TTC549 (cell line): ENCODE measurements at regions not wholly inside any gene's neighbourhood (a gene's known extent, or its start where the extent isn't known, plus 50 kb on each side); places are given as distances from the start of the nearest gene placed in this dataset.

Source experiments
- FAIRE-seq: peaks from 2 replicates; lab custom pipeline; 2012; peaks lifted over from hg19 to GRCh38; lab: Jason Lieb, UNC

- no peak for FAIRE-seq
Observed at GRCh38 chr2:5842326-5842725, 150.1 kb downstream of the SOX11 start.

GRCh38 chr2:5845798-5846330 is 153.7 kb downstream of the SOX11 start:
- FAIRE-seq, result no peak

GRCh38 chr2:5846881-5847280 is 154.7 kb downstream of the SOX11 start:
- no peak for FAIRE-seq

DNA sequence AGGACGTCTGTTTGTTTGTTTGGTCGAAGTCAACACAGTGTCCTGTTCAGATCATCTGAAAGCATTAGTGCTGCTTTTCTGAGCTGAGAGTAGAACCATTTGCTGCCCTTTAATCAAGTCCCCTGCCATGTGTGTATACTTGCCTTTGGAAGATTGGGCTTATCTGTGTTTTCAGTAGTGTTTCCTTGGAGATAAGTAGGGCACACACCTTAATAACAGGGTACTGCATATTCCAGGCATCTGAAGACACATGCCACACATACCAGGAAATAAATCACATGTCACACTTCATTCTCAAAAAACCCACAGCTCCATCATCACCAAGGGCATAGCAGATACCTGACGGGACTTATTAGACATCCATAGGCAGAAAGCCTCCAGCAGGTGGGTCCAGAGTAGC is 157.4 kb downstream of the SOX11 start:
- FAIRE-seq, result no peak

DNA sequence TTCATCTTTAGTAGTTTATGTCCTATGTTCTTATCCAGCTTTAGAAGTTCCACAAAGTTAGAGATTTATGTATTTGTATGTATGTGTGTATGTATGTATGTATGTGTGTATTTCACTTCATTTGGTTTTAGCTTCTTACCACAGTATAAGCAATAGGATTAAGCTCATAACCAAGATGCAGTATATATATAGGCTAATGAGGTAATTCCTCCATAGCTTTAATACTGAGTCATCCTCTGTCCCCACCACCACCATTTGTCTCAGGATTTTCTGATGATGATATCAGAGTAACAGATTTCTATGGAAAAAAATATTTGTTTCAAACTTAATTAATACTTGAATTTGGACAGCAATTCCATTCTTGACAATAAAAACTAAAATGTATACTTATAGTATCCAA is 159.2 kb downstream of the SOX11 start:
- no peak for FAIRE-seq

- FAIRE-seq, result no peak
Observed at GRCh38 chr2:5854797-5855196, 162.6 kb downstream of the SOX11 start.

DNA sequence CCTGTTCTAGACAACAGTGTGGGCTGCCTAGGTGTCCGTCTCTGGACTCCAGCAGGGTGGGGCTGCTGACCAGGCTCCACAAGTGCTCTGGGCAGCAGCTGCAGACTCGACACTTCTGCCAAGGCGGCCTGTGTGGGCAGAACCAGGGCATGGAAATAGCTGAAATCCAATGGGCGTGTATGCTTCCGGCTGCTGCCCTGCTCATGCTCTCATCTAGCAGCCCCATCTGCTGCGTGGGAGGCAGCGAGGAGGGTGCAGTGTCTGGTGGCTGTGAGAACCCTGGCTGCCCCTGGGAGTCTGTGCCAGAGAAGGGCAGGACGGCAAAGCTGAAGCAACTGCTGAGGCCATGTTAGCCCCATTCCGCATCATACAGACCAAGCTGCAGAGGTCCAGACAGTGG is 174.9 kb downstream of the SOX11 start:
- FAIRE-seq, result no peak

- no peak for FAIRE-seq
Observed at GRCh38 chr2:5868931-5869330, 176.7 kb downstream of the SOX11 start.

DNA sequence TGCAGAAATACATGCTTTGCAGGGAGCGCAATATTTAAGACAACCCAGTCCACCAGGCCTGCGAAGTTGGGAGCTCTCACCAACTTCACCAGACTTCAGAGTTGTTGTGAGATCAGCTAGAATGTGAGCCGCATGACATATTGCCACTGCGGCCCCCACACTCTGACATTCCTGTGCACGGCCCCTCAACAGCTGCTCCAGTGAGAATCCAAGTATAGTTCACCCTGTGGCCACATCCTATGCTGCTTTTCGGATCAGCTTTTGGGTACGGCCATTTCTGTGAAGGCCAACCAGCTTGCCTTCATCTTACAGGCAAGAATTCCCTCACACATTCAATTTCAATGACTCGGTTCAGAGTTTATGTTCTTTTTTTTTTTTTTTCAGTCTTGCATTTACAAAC is 177.8 kb downstream of the SOX11 start:
- FAIRE-seq, result no peak

DNA sequence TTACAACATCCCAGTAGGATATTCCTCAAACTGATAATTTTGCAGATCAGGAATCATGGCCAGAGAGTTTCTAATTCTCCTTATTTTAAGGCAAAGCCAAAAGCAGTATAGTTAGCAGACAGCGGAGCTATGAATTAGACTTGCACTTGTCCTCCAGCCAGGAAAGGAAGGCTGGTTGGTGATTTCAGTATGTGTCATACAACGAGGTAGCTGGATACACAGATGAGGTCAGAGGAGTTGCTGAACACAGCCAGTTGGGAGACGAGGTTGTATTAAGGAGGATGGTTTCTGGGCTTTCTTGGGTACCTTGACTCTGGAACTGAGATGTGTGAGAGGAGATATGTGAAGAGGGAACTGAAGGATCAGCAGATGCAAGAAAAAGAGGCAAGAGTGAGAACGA is 185.2 kb downstream of the SOX11 start:
- no peak for FAIRE-seq

DNA sequence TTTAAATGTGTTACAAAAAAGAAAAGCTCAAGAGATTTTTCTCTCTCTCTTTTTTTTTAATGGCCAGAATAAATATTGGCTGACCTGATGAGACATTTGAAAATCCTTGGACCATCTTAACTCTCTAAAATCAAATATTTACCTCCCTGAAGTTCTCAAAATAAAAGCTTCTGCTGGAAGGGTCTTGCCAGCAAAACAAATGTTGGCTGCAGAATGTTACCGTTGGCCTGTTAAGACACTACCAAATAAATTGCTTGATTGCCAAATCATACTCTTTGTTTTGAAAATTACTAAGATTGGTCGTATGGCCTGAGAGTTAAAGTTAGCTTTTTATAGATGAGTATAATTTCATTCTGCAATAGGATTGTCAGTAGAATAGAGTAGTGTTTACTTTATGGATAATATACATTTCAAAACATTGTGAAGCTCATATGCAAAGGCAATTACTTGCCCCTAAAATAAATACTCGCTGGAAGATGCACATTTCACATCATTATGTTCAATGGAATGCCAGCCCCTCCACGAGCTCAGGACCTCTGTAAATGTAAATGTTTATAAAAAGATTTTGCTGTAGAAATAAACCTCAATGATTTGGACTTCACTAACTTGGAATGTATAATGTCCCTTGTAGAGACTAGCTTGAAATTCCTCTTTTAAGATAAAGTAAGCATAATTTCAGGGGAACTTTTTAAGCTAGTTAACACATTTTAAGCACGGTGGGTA is 193.4 kb downstream of the SOX11 start:
- FAIRE-seq, result no peak

DNA sequence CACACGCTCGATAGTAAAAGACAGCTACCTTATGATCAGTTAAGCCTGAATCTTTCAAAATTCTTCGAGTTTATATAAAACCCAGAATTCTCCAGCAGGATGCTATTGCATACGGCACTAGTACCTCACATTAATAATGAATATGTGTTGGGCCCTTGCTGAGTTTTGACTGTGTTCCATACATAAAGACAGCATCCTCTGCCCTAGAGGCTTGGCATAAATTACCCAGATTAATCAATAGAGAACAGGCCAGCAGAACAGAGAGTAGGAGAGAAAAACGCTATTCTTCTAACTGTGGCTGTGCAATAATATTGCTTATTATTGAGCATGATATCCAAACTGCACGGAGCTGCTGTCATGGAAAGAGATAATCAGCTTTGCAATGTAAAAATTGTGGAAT is 194.3 kb downstream of the SOX11 start:
- no peak for FAIRE-seq

- FAIRE-seq, result no peak
Observed at GRCh38 chr2:5888126-5888525, 195.9 kb downstream of the SOX11 start.

DNA sequence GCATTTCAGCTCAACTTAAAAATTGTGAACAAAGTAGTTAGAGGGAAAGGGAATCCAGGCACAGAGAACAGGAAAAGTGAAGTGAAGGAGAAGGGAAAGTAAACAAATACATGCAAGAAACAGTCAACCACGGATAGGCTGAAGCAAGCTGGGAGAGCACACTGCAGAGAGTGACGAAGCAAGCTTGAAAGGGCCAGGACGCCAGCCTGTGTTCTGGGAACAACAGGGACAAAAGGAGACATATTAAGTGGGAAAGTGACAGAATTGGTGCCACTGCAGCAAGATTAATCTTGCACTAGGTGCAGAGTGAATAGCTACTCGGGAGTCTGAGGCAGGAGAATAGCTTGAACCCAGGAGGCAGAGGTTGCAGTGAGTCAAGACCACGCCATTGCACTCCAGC is 197.3 kb downstream of the SOX11 start:
- no peak for FAIRE-seq

DNA sequence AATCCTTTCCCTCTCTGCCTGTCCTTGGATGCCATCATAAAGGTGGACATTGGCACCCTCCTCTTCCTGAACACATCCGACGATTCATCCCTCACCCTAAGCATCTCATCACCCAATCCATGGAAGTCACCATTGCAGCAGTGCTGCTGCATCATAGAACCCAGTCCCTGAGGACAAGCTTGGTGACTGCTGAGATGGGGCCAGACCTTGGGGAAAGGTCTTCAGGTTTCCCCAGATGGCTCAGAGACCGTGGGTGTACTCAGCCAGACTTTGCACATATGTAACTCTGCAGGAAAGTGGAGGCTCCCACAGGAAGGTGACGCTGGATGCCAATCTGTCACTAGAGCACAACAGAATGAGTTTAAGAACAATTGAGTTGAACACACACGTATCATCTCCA is 202.2 kb downstream of the SOX11 start:
- no peak for FAIRE-seq

DNA sequence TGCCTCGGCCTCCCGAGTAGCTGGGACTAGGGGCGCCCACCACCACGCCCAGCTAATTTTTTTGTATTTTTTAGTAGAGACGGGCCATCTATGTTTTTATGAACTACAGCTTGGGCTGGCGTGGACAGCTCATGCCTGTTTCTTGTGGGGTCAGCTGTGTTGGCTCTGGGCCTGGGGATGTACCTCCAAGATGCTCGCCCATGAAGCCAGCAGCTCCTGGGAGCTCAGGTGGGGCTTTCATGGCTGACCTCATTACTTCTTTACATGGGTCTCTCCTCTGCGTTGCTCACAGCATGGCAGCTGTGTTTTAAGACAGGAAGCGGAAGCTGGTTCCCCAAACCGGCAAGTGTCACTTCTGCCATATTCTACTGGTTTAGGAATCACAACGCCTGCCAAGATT is 203.1 kb downstream of the SOX11 start:
- no peak for FAIRE-seq

GRCh38 chr2:5897249-5897648 is 205.1 kb downstream of the SOX11 start:
- no peak for FAIRE-seq

DNA sequence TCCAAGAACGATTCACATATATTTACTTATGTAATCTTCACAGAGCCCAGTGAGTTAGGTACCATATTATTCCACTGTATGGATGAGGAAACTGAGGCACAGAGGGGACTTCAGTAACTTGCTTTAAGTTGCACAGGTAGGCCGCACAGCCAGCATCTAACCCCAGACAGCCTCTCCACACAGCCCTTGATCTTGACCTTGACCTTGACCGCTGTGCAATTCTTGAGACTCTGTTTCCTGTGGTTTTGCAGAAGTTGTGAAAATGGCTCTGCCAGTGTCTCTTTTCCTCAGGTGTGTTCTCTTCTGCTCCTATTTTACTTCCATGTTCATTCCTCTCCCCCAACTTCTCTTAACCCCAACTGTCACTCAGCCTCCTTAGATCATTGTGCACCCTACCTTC is 206.5 kb downstream of the SOX11 start:
- no peak for FAIRE-seq

- FAIRE-seq, result no peak
Observed at GRCh38 chr2:5905661-5906060, 213.5 kb downstream of the SOX11 start.

DNA sequence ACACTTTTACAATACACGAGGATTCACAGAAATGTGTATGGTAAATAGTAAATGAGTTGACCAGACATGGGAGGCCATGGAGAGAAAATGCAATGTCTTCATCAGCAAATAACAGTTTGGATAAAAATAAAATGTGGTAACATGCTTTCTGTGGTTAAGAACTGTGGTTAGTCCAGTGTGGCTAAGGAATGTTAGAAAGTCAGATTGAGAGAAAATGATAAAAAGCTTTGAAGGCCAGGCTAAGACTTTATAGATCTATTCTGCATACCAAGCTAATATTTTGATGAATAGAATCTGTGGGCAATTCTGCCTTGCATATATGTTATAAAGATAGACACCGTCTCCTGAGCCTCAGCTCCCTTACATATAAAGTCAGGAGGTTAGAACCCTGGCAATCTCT is 215.9 kb downstream of the SOX11 start:
- FAIRE-seq, result no peak

- no peak for FAIRE-seq
Observed at GRCh38 chr2:5911718-5912117, 219.5 kb downstream of the SOX11 start.

DNA sequence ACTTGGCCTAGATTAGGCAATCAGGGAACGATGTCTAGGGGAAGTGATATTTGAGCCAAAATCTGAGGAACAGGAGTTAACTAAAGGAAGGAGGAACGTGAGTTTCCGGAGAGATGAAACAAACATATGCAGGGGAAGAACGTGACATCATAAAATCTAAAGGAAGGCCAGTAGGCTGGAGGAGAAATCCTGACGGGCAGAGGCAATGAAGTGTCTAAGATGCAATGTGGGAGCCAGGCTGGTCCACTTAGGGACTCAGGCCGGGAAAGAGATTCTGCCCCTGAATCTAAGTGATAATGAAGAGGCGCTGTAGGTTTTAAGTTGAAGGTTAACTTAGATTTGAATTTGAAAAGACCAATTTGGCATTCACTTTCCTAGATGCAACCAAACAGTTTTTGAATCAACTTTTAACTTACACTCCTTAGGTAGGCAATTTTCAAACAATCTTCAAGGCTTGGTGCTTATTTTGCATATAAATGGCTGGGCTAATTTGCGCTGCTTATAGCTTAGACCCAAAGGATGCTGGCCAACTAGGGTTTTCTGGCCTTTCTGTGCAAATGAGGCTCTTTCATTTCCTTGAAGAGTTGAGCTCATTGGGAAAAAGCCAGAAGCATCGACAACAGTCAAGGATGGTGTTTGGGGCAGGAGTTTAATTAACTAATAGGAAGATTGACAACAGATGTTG is 221.7 kb downstream of the SOX11 start:
- no peak for FAIRE-seq

DNA sequence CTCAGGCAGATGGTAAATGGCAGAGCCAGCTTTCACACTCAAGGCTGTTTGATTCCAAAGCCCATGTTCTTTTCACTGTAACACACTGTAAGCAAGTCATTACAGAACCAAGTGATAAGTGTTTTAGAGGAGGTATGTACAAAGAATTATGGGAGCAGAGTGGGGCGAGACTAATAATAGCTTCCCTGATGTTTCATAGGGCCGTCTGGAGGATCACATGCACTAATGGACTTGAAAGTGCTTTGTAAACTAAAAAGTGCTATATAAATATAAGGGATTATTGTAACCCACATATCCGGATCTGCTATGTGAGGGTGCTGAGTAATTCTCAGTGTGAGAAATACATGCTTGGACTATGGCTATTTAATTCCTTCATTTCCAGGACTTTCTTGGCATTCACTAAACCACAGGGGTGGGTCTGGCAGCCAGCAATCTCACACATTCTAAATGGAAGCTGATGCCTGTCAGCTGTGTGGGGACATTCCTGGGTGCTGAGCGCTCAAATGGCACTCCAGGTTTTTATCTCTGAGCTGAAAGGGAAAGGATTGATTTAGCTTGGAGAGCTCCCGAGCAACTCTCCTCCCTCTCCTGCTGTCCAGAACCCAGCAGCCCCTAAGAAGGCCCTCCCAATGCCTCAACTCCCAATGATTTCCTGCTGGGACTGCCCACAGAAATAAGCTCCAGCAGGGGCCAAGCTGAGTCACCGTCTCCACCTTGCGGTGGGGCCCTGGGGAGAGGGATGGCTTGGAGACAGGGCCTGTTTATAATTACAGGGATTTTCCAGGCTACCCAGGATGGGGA is 222.8 kb downstream of the SOX11 start:
- no peak for FAIRE-seq
